ENCODE measurements at regions not wholly inside any gene's neighbourhood (a gene's known extent, or its start where the extent isn't known, plus 50 kb on each side); places are given as distances from the start of the nearest gene placed in this dataset.

- TF ChIP-seq, protein P1, sequence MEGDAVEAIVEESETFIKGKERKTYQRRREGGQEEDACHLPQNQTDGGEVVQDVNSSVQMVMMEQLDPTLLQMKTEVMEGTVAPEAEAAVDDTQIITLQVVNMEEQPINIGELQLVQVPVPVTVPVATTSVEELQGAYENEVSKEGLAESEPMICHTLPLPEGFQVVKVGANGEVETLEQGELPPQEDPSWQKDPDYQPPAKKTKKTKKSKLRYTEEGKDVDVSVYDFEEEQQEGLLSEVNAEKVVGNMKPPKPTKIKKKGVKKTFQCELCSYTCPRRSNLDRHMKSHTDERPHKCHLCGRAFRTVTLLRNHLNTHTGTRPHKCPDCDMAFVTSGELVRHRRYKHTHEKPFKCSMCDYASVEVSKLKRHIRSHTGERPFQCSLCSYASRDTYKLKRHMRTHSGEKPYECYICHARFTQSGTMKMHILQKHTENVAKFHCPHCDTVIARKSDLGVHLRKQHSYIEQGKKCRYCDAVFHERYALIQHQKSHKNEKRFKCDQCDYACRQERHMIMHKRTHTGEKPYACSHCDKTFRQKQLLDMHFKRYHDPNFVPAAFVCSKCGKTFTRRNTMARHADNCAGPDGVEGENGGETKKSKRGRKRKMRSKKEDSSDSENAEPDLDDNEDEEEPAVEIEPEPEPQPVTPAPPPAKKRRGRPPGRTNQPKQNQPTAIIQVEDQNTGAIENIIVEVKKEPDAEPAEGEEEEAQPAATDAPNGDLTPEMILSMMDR (IDR thresholded peaks at IDR 0.05), result no peak
- TF ChIP-seq POLR2A (IDR thresholded peaks at IDR 0.05), result no peak
- Histone ChIP-seq H3K36me3 (no peaks in the 10 kb centered on the region), H3K4me3 (no peak overlapping the region), H3K27ac (no peak overlapping the region), H3K9me3 (no peaks in the 10 kb centered on the region), H3K27me3 (no peaks in the 10 kb centered on the region), H3K4me1 (no peaks in the 10 kb centered on the region)
- no peak for DNase-seq
Observed at GRCh38 chr10:44234483-44234875, 150.4 kb downstream of the CXCL12 start.

GRCh38 chr10:44233561-44234482 is 151.1 kb downstream of the CXCL12 start:
- no peak for TF ChIP-seq POLR2A (IDR thresholded peaks at IDR 0.05)
- TF ChIP-seq, protein P1 (IDR thresholded peaks at IDR 0.05), result no peak
- Histone ChIP-seq H3K9me3 (no peaks in the 10 kb centered on the region), H3K27me3 (no peaks in the 10 kb centered on the region), H3K4me3 (no peak overlapping the region), H3K27ac (no peak overlapping the region), H3K4me1 (no peaks in the 10 kb centered on the region), H3K36me3 (no peaks in the 10 kb centered on the region)
- no peak for DNase-seq

DNA sequence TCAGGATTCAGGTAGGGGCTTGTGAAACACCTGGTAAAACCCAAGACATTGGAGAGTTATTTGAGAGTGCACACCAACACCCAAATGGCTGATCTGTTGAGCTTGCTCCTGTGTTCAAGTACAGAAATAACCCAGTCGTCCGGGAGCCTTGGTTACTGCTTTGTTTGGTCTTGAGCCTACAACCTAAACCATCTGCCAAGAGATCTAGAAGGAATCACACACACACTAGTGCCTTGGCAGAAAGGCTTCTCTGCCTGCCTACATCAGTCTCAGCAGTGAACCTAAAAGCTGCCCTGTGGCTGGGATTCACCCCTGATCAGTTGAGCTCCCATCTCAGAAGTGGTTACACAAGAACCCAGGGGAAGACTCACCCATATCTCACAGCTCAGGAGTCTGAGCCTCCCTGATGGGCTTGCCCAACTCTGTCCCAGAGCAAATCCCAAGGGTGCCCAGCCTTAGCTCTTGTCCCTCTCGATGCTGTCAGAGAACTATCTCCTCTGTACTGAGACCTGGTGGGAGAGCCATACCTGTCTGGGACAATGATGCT is 167.6 kb downstream of the CXCL12 start:
- Histone ChIP-seq H3K27ac (no peak overlapping the region), H3K9me3 (peaks cover 0 to 7% (median 0%) of the 10 kb centered on the region in 4 donors), H3K4me3 (no peak overlapping the region), H3K36me3 (no peaks in the 10 kb centered on the region), H3K4me1 (no peaks in the 10 kb centered on the region), H3K27me3 (no peaks in the 10 kb centered on the region)
- no peak for TF ChIP-seq POLR2A (IDR thresholded peaks at IDR 0.05)
- TF ChIP-seq, protein P1 (IDR thresholded peaks at IDR 0.05), result no peak
- no peak for DNase-seq

- no peak overlapping the region for H3K4me3 ChIP-seq
- no peak overlapping the region for H3K27ac ChIP-seq
- no peaks in the 10 kb centered on the region for H3K4me1 ChIP-seq
- TF ChIP-seq, protein P1 (IDR thresholded peaks at IDR 0.05), result no peak
- no peak for TF ChIP-seq POLR2A (IDR thresholded peaks at IDR 0.05)
- H3K36me3 ChIP-seq, result no peaks in the 10 kb centered on the region
- H3K9me3 ChIP-seq, result peaks cover 0 to 7% (median 0%) of the 10 kb centered on the region in 4 donors
- no peak for DNase-seq
- no peaks in the 10 kb centered on the region for H3K27me3 ChIP-seq
Observed at GRCh38 chr10:44216073-44216472, 168.8 kb downstream of the CXCL12 start.

GRCh38 chr10:44209811-44210210 is 175.1 kb downstream of the CXCL12 start:
- no peak overlapping the region for H3K27ac ChIP-seq
- no peaks in the 10 kb centered on the region for H3K27me3 ChIP-seq
- H3K36me3 ChIP-seq, result no peaks in the 10 kb centered on the region
- H3K4me1 ChIP-seq, result no peaks in the 10 kb centered on the region
- no peak overlapping the region for H3K4me3 ChIP-seq
- H3K9me3 ChIP-seq, result peaks cover 0 to under 1% (median 0%) of the 10 kb centered on the region in 4 donors
- no peak for DNase-seq
- TF ChIP-seq POLR2A (IDR thresholded peaks at IDR 0.05), result no peak
- TF ChIP-seq, protein P1 (IDR thresholded peaks at IDR 0.05), result no peak
